HepG2 (cell line): ENCODE measurements at regions not wholly inside any gene's neighbourhood (a gene's known extent, or its start where the extent isn't known, plus 50 kb on each side); places are given as distances from the start of the nearest gene placed in this dataset.

ENCODE experiments used
- ATAC-seq: fragments of 200-7000 bp; cut with Tn5 transposase; 3 replicates; pipeline ENCODE4 v1.9.1; 2020; ENCODE audit warnings: mild to moderate bottlenecking, moderate library complexity
- BruUV-seq: library from RNA; stranded (reverse); fragments of 400-500 nt; replicated peaks from 2 replicates; lab custom pipeline; 2021; lab: Mats Ljungman, UMichigan
- CTCF ChIA-PET: fragments of 300-600 bp; formaldehyde crosslinking; extraction: SDS; loops from one replicate; lab custom pipeline; 2021; ENCODE audit warnings: low total read pairs, inconsistent platforms, low intra/inter-chr PET ratio; lab: Yijun Ruan, JAX
- POLR2A ChIA-PET: fragments of 350-600 bp; sonication (Branson Sonifier 250); formaldehyde crosslinking; loops from one replicate; lab custom pipeline; 2020; ENCODE audit warnings: antibody characterized with exemption, inconsistent platforms; lab: Yijun Ruan, JAX
- DNase-seq: peaks from one replicate; pipeline ENCODE4 v3.0.0-alpha.2; 2015; ENCODE audit warnings: low spot score
- FAIRE-seq: peaks from 3 replicates; lab custom pipeline; 2011; peaks lifted over from hg19 to GRCh38; lab: Jason Lieb, UNC
- H2AFZ ChIP-seq: one replicate; pipeline ENCODE4 v1.6.1; 2011; ENCODE audit warnings: low read length, inconsistent platforms
- H3K27ac ChIP-seq: fragments of 300-600 bp; 3 replicates; pipeline ENCODE4 v1.8.0; 2011; ENCODE audit warnings: mixed run types, mild to moderate bottlenecking, mixed read lengths, low read length, inconsistent platforms; ENCODE audit not compliant: insufficient read depth; ENCODE audit errors: extremely low read length
- H3K27me3 ChIP-seq, 2 experiments: fragments of 200-600 bp in 1 of 2; 2 replicates in 1 of 2; 3 replicates in 1 of 2; pipeline versions ENCODE4 v1.6.0 to v1.8.0; 2011; ENCODE audit warnings: low read length in 2 of 2, mild to moderate bottlenecking in 2 of 2, moderate library complexity in 2 of 2, inconsistent platforms in 1 of 2; ENCODE audit not compliant: insufficient read depth in 2 of 2, control insufficient read depth in 1 of 2
- H3K36me3 ChIP-seq, 2 experiments: fragments of 200-600 bp in 1 of 2; replicated peaks in 1 of 2; 2 replicates in 1 of 2; 3 replicates in 1 of 2; pipeline versions ENCODE4 v1.5.1 to v1.8.0; 2011; ENCODE audit warnings: low read length in 2 of 2, inconsistent platforms in 1 of 2; ENCODE audit not compliant: insufficient read depth in 2 of 2, control insufficient read depth in 1 of 2
- H3K4me1 ChIP-seq: 2 replicates; pipeline ENCODE4 v1.5.1; 2012; ENCODE audit warnings: low read length, inconsistent platforms; ENCODE audit not compliant: insufficient read depth
- H3K4me2 ChIP-seq: 2 replicates; pipeline ENCODE4 v1.6.0; 2011; ENCODE audit warnings: low read depth, low read length, inconsistent platforms
- H3K4me3 ChIP-seq, 3 experiments: fragments of 200-600 bp in 1 of 3; sonication (generic), shearing (Covaris generic) in 1 of 3; replicated peaks in 1 of 3; 2 replicates each; pipeline ENCODE4 v1.5.1; 2011 to 2016; ENCODE audit warnings: low read length in 3 of 3, inconsistent platforms in 2 of 3, low read depth in 2 of 3, mild to moderate bottlenecking in 2 of 3, control low read depth in 1 of 3, mixed read lengths in 1 of 3; ENCODE audit not compliant: insufficient read depth in 1 of 3
- H3K79me2 ChIP-seq: one replicate; pipeline ENCODE4 v1.6.1; 2011; ENCODE audit warnings: low read length, inconsistent platforms; ENCODE audit not compliant: insufficient read depth
- H3K9ac ChIP-seq: 2 replicates; pipeline ENCODE4 v1.6.0; 2011; ENCODE audit warnings: mild to moderate bottlenecking, low read depth, low read length, inconsistent platforms; ENCODE audit not compliant: insufficient read depth
- H3K9me3 ChIP-seq: 2 replicates; pipeline ENCODE4 v1.5.1; 2012; ENCODE audit warnings: mild to moderate bottlenecking, low read length
- H4K20me1 ChIP-seq: 2 replicates; pipeline ENCODE4 v1.6.0; 2011; ENCODE audit warnings: inconsistent platforms, mild to moderate bottlenecking, low read length, moderate library complexity; ENCODE audit not compliant: insufficient read depth
- BORCS8-MEF2B ChIP-seq: sonication (generic); formaldehyde crosslinking; IDR thresholded peaks from 2 replicates; pipeline ENCODE4 v1.8.0; 2022; ENCODE audit warnings: mild to moderate bottlenecking, missing genetic modification reagents
- CHD4 ChIP-seq: fragments of 200-600 bp; sonication (generic); IDR thresholded peaks from 2 replicates; pipeline ENCODE4 v1.7.0; 2017; ENCODE audit warnings: mild to moderate bottlenecking, low read length, borderline replicate concordance
- EHMT2 ChIP-seq: fragments of 200-600 bp; sonication (generic); IDR thresholded peaks from 2 replicates; pipeline ENCODE4 v1.7.0; 2017; ENCODE audit warnings: antibody characterized with exemption, low read depth, low read length, borderline replicate concordance
- TFDP1 ChIP-seq: IDR thresholded peaks from 2 replicates; pipeline ENCODE4 v1.6.1; 2016; ENCODE audit warnings: missing compliant biosample characterization, missing genetic modification reagents, borderline replicate concordance
- ZFX ChIP-seq: sonication (generic); formaldehyde crosslinking; IDR thresholded peaks from 2 replicates; pipeline ENCODE4 v1.4.0; 2020; ENCODE audit warnings: mild to moderate bottlenecking, low read depth, missing genetic modification reagents, moderate library complexity
- ZNF567 ChIP-seq: sonication (generic); formaldehyde crosslinking; IDR thresholded peaks from 2 replicates; pipeline ENCODE4 v1.8.1; 2023; ENCODE audit warnings: mild to moderate bottlenecking, missing genetic modification reagents, borderline replicate concordance
- WGBS: methylation state at CpG from one replicate; pipeline ENCODE4 v1.1.6; 2017; ENCODE audit warnings: low lambda C conversion rate; 5-methylcytosine and 5-hydroxymethylcytosine counted together
- in situ Hi-C: cut with HindIII; loops from 2 replicates; pipeline ENCODE4 v1.10.0; 2017; ENCODE audit warnings: low pct_unique_long_range_greater_than_20kb; ENCODE audit not compliant: extremely low pct_ligation_motif_present
- intact Hi-C: fragments of 100-400 bp; cut with micrococcal nuclease; formaldehyde crosslinking; loops from one replicate; pipeline ENCODE4 v1.10.0; 2022; ENCODE audit not compliant: unreplicated experiment

DNA sequence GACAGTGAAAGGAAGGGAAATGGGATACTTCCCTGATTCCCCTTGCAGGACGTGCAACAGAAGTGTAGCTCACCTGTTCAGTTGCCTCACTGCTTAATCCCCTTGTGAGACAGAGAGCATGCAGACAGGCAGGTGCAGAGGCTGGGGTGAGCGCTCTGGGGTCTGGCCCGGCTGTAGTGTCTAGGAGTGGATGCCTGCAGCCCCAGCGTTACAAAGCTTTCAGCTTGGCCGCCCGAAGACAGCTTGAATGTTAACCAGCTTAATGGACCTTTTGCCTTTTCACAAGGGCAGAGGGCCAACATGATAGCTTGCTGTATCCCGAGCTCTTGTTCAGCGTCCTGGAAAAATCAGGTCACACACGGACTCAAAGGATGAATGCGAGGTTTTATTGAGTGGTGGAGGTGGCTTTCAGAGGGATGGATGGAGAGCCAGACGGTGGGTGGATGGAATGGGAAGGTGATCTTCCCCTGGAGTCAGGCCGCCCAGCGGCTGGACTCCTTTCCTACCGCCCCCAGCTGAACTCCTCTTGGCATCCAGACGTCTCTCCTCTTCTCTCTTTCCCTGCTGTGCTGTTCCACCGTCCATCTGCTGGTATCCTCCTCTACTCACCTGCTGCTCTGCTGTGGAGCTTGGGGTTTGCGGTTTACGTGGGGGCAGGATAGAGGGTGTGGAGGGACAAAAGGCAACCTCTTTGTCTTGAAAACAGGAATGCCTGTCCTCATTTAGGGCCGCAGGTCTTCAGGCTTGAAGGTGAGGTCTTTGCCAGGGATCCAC, 86.2 kb upstream of the RESF1 start:
- ATAC-seq, result no peak; the same call in 2 of the 3 replicates

GRCh38 chr12:31869972-31870371, 89.2 kb upstream of the RESF1 start:
- H3K4me3 ChIP-seq, result no peak overlapping the region
- in situ Hi-C loops (no loop called here), intact Hi-C loops (no loop called here)
- H3K4me2 ChIP-seq, result no peak overlapping the region
- no peaks in the 10 kb centered on the region for H3K36me3 ChIP-seq
- no peak for ATAC-seq
- TF ChIP-seq ZNF567 (CRISPR knock-in tag), result no peak
- 0 out of 5 replicates have a peak, but pooled peaks cover 0 to 3% of the 10 kb centered on the region in 2 experiments for H3K27me3 ChIP-seq
- FAIRE-seq, result no peak
- no peak overlapping the region for H3K9ac ChIP-seq
- H3K4me1 ChIP-seq, result no peaks in the 10 kb centered on the region
- H3K79me2 ChIP-seq, result no peaks in the 10 kb centered on the region
- BruUV-seq, result no TSS peak
- 38% methylated on average over 2 of the region's 2 CpGs for WGBS
- no peak overlapping the region for H2AFZ ChIP-seq
- CTCF ChIA-PET, result no interaction called here
- H3K27ac ChIP-seq, result no peak overlapping the region
- H4K20me1 ChIP-seq, result no peaks in the 10 kb centered on the region
- POLR2A ChIA-PET, result interaction anchor here (1.1 kb wide), 1 partner anchor 13 kb away, joined by 3 read pairs; no protein-coding TSS in a partner anchor
- no peaks in the 10 kb centered on the region for H3K9me3 ChIP-seq
- DNase-seq, result no peak

More for the DNA sequence above, 86.2 kb upstream of the RESF1 start:
- Histone ChIP-seq H3K4me2 (no peak overlapping the region), H3K27me3 (0 out of 5 replicates have a peak, but pooled peaks cover 0 to 3% of the 10 kb centered on the region in 2 experiments), H3K27ac (no peak overlapping the region), H3K4me1 (no peaks in the 10 kb centered on the region), H3K4me3 (no peak overlapping the region), H3K9ac (no peak overlapping the region), H3K9me3 (no peaks in the 10 kb centered on the region), H3K79me2 (no peaks in the 10 kb centered on the region), H3K36me3 (no peaks in the 10 kb centered on the region), H4K20me1 (no peaks in the 10 kb centered on the region), H2AFZ (no peak overlapping the region)
- ChIA-PET CTCF (no interaction called here), POLR2A (no interaction called here)
- no TSS peak for BruUV-seq
- WGBS, result 47% methylated on average over 15 of the region's 19 CpGs
- TF ChIP-seq BORCS8-MEF2B (CRISPR knock-in tag) (no peak), CHD4 (no peak), ZFX (CRISPR knock-in tag) (no peak), TFDP1 (CRISPR knock-in tag) (no peak), EHMT2 (no peak)
- DNase-seq (no peak), FAIRE-seq (no peak)
- in situ Hi-C loops, result no loop called here
- intact Hi-C loops, result no loop called here
